Stimulated activated CD4-positive, alpha-beta T cell treated with anti-CD3 and anti-CD28 coated beads, Interleukin-2, amount 100 ng/mL, for 4 hours (primary cell): ENCODE measurements at regions not wholly inside any gene's neighbourhood (a gene's known extent, or its start where the extent isn't known, plus 50 kb on each side); places are given as distances from the start of the nearest gene placed in this dataset.

Experiments used
- DNase-seq: peaks from one replicate; pipeline ENCODE4 v3.0.0-alpha.2; 2020; ENCODE audit warnings: low read depth

- DNase-seq: no peak
These were observed 605.6 kb downstream of the QKI start for GRCh38 chr6:164020142-164020541.

GRCh38 chr6:164018133-164018532 is 603.6 kb downstream of the QKI start:
- DNase-seq: no peak

GRCh38 chr6:164016056-164016455 is 601.5 kb downstream of the QKI start:
- no peak for DNase-seq

GRCh38 chr6:164015088-164015484 is 600.6 kb downstream of the QKI start:
- no peak for DNase-seq

GRCh38 chr6:164014346-164015087 is 600.0 kb downstream of the QKI start:
- no peak for DNase-seq

GRCh38 chr6:164013480-164014208 is 599.1 kb downstream of the QKI start:
- DNase-seq: no peak

GRCh38 chr6:164011321-164011720 is 596.8 kb downstream of the QKI start:
- DNase-seq: no peak

GRCh38 chr6:164010441-164011103 is 596.1 kb downstream of the QKI start:
- no peak for DNase-seq

GRCh38 chr6:164008902-164009301 is 594.4 kb downstream of the QKI start:
- DNase-seq: no peak

- no peak for DNase-seq
These were observed 593.4 kb downstream of the QKI start for GRCh38 chr6:164007881-164008280.

GRCh38 chr6:164006459-164006858 is 591.9 kb downstream of the QKI start:
- no peak for DNase-seq

GRCh38 chr6:164005004-164005711 is 590.6 kb downstream of the QKI start:
- DNase-seq: no peak

- no peak for DNase-seq
These were observed 585.8 kb downstream of the QKI start for GRCh38 chr6:164000276-164000675.

GRCh38 chr6:163999475-164000125 is 585.1 kb downstream of the QKI start:
- DNase-seq: no peak

- no peak for DNase-seq
These were observed 584.0 kb downstream of the QKI start for GRCh38 chr6:163998496-163998895.

GRCh38 chr6:163996491-163996890 is 582.0 kb downstream of the QKI start:
- DNase-seq: no peak

- no peak for DNase-seq
These were observed 580.0 kb downstream of the QKI start for GRCh38 chr6:163994566-163994965.

GRCh38 chr6:163992701-163993100 is 578.2 kb downstream of the QKI start:
- DNase-seq: no peak

GRCh38 chr6:163992056-163992455 is 577.5 kb downstream of the QKI start:
- no peak for DNase-seq

- no peak for DNase-seq
These were observed 576.8 kb downstream of the QKI start for GRCh38 chr6:163991321-163991720.

GRCh38 chr6:163986313-163986712 is 571.8 kb downstream of the QKI start:
- DNase-seq: no peak

GRCh38 chr6:163985710-163986109 is 571.2 kb downstream of the QKI start:
- no peak for DNase-seq
